ENCODE measurements at regions not wholly inside any gene's neighbourhood (a gene's known extent, or its start where the extent isn't known, plus 50 kb on each side); places are given as distances from the start of the nearest gene placed in this dataset.

DNA sequence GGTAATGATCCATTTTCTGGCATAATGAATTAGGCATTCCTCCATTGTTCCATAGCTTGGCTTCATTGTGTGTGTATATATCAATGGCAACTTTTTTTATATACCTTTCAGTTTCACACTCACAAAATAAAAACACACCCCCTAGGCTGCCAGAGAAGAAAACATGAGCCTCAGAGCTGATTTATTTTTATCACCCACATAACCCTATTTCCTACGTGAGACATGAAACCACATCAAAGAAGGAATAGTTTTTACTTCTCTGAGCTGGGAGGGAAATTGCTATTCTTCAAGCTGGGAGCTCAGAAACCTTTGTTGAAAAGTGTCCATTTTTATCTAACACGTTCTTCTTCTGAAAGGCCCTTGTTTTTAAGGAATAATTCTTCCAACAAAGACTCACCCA, 126.7 kb upstream of the RAI2 start:
- BruUV-seq (replicated peaks), result no TSS peak
- Histone ChIP-seq H4K20me1 (ENCODE audit: insufficient read depth, low read length) (no peaks in the 10 kb centered on the region), H3K4me1 (ENCODE audit: insufficient read depth, low read length, poor library complexity, severe bottlenecking) (no peaks in the 10 kb centered on the region), H3K9me2 (ENCODE audit: insufficient read depth, low read length) (no peaks in the 10 kb centered on the region), H3K4me3 (ENCODE audit: low read depth, low read length, poor library complexity, severe bottlenecking) (no peak overlapping the region), H3K4me2 (ENCODE audit: low read length) (no peak overlapping the region), H3K36me3 (ENCODE audit: insufficient read depth, low read length) (no peaks in the 10 kb centered on the region), H2AFZ (ENCODE audit: low read length) (no peak overlapping the region), H3K79me2 (ENCODE audit: insufficient read depth, low read depth, low read length) (no peaks in the 10 kb centered on the region), H3K27ac (ENCODE audit: low read depth, low read length, poor library complexity, severe bottlenecking) (no peak overlapping the region), H3K9me3 (ENCODE audit: low read length) (no peaks in the 10 kb centered on the region)
- TF ChIP-seq, protein P1, sequence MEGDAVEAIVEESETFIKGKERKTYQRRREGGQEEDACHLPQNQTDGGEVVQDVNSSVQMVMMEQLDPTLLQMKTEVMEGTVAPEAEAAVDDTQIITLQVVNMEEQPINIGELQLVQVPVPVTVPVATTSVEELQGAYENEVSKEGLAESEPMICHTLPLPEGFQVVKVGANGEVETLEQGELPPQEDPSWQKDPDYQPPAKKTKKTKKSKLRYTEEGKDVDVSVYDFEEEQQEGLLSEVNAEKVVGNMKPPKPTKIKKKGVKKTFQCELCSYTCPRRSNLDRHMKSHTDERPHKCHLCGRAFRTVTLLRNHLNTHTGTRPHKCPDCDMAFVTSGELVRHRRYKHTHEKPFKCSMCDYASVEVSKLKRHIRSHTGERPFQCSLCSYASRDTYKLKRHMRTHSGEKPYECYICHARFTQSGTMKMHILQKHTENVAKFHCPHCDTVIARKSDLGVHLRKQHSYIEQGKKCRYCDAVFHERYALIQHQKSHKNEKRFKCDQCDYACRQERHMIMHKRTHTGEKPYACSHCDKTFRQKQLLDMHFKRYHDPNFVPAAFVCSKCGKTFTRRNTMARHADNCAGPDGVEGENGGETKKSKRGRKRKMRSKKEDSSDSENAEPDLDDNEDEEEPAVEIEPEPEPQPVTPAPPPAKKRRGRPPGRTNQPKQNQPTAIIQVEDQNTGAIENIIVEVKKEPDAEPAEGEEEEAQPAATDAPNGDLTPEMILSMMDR (conservative IDR thresholded peaks at IDR 0.05; ENCODE audit: low read length), result no peak
- no peak for TF ChIP-seq EZH2phosphoT487 (IDR thresholded peaks at IDR 0.05; ENCODE audit: borderline replicate concordance, low read depth, low read length)
- intact Hi-C loops (cut with micrococcal nuclease; ENCODE audit: unreplicated experiment), result no loop called here
- CTCF ChIA-PET (ENCODE audit: unreplicated experiment), result no interaction called here
- DNase-seq (ENCODE audit: low spot score), result no peak
- POLR2A ChIA-PET, result no interaction called here

DNA sequence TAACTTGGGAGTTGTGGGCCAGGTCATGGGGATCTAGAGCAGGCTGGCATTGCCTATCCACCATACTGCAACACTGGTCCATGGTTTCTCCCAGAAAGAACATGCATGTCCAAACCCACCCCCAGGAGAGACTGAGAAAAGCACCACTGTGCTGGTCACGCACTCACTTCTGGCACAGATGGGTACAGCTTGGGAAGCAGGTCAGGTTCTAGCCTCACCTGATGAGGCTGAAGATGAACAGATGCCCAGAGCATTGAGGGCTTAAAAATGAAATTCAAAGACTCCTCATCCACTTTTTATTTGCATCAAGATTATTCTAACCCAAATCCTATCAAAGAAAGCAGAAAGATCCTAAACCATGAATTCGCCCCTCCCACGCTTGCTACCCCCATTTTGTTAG, 125.9 kb upstream of the RAI2 start:
- BruUV-seq (replicated peaks), result no TSS peak
- no peak overlapping the region for H3K4me2 ChIP-seq (ENCODE audit: low read length)
- intact Hi-C loops (cut with micrococcal nuclease; ENCODE audit: unreplicated experiment), result no loop called here
- no peaks in the 10 kb centered on the region for H3K4me1 ChIP-seq (ENCODE audit: insufficient read depth, low read length, poor library complexity, severe bottlenecking)
- H3K27ac ChIP-seq (ENCODE audit: low read depth, low read length, poor library complexity, severe bottlenecking), result no peak overlapping the region
- no peaks in the 10 kb centered on the region for H3K9me3 ChIP-seq (ENCODE audit: low read length)
- no peaks in the 10 kb centered on the region for H3K79me2 ChIP-seq (ENCODE audit: insufficient read depth, low read depth, low read length)
- no peaks in the 10 kb centered on the region for H3K9me2 ChIP-seq (ENCODE audit: insufficient read depth, low read length)
- H3K36me3 ChIP-seq (ENCODE audit: insufficient read depth, low read length), result no peaks in the 10 kb centered on the region
- no peak for DNase-seq (ENCODE audit: low spot score)
- TF ChIP-seq EZH2phosphoT487 (IDR thresholded peaks at IDR 0.05; ENCODE audit: borderline replicate concordance, low read depth, low read length), result no peak
- TF ChIP-seq, protein P1 (conservative IDR thresholded peaks at IDR 0.05; ENCODE audit: low read length), result no peak
- CTCF ChIA-PET (ENCODE audit: unreplicated experiment), result no interaction called here
- POLR2A ChIA-PET, result no interaction called here
- no peaks in the 10 kb centered on the region for H4K20me1 ChIP-seq (ENCODE audit: insufficient read depth, low read length)
- H3K4me3 ChIP-seq (ENCODE audit: low read depth, low read length, poor library complexity, severe bottlenecking), result no peak overlapping the region
- no peak overlapping the region for H2AFZ ChIP-seq (ENCODE audit: low read length)

DNA sequence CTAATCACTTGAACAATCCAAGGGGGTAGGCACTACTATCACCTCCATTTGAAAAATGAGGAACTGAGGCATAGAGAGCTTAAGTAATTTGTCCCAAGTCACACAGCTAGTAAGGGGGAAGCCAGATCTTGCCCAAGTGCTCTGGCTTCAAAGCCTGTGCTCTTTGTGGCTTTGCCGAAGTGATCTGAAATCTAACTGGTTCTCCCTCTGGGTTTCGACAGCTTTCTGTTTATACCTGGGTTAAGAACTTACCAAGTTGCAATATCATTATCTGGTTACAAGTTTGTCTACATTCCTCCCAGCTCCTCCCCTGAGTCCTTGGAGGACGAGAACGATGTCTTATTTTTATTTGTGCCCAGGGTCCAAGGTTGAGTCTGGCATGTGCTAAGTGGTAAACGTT, 125.3 kb upstream of the RAI2 start:
- CTCF ChIA-PET (ENCODE audit: unreplicated experiment), result no interaction called here

More for the DNA sequence above, 125.3 kb upstream of the RAI2 start:
- TF ChIP-seq, protein P1 (conservative IDR thresholded peaks at IDR 0.05; ENCODE audit: low read length), result no peak
- no peak for TF ChIP-seq EZH2phosphoT487 (IDR thresholded peaks at IDR 0.05; ENCODE audit: borderline replicate concordance, low read depth, low read length)
- Histone ChIP-seq H3K9me3 (ENCODE audit: low read length) (no peaks in the 10 kb centered on the region), H3K9me2 (ENCODE audit: insufficient read depth, low read length) (no peaks in the 10 kb centered on the region), H3K27ac (ENCODE audit: low read depth, low read length, poor library complexity, severe bottlenecking) (no peak overlapping the region), H2AFZ (ENCODE audit: low read length) (no peak overlapping the region), H4K20me1 (ENCODE audit: insufficient read depth, low read length) (no peaks in the 10 kb centered on the region), H3K36me3 (ENCODE audit: insufficient read depth, low read length) (no peaks in the 10 kb centered on the region), H3K4me3 (ENCODE audit: low read depth, low read length, poor library complexity, severe bottlenecking) (no peak overlapping the region), H3K79me2 (ENCODE audit: insufficient read depth, low read depth, low read length) (no peaks in the 10 kb centered on the region), H3K4me1 (ENCODE audit: insufficient read depth, low read length, poor library complexity, severe bottlenecking) (no peaks in the 10 kb centered on the region), H3K4me2 (ENCODE audit: low read length) (no peak overlapping the region)
- DNase-seq (ENCODE audit: low spot score), result no peak
- POLR2A ChIA-PET, result no interaction called here
- BruUV-seq (replicated peaks), result no TSS peak
- intact Hi-C loops (cut with micrococcal nuclease; ENCODE audit: unreplicated experiment), result no loop called here

Data from OCI-LY7 (cell line).